HUES64 (cell line): ENCODE measurements at regions not wholly inside any gene's neighbourhood (a gene's known extent, or its start where the extent isn't known, plus 50 kb on each side); places are given as distances from the start of the nearest gene placed in this dataset.

Source experiments
- H3K27ac ChIP-seq: 2 replicates; pipeline ENCODE4 v1.7.0; 2013; ENCODE audit warnings: low read depth, low read length, inconsistent platforms
- H3K27me3 ChIP-seq: 2 replicates; pipeline ENCODE4 v1.6.1; 2013; ENCODE audit warnings: mild to moderate bottlenecking, low read length; ENCODE audit not compliant: insufficient read depth
- H3K36me3 ChIP-seq: 2 replicates; pipeline ENCODE4 v1.6.1; 2013; ENCODE audit warnings: mild to moderate bottlenecking, low read length; ENCODE audit not compliant: insufficient read depth
- H3K4me1 ChIP-seq: 2 replicates; pipeline ENCODE4 v1.6.1; 2013; ENCODE audit warnings: mild to moderate bottlenecking, low read length, moderate library complexity; ENCODE audit not compliant: insufficient read depth
- H3K4me3 ChIP-seq: 2 replicates; pipeline ENCODE4 v1.5.1; 2013; ENCODE audit warnings: mild to moderate bottlenecking, low read length, moderate library complexity
- H3K9ac ChIP-seq: 2 replicates; pipeline ENCODE4 v1.6.1; 2013; ENCODE audit warnings: mild to moderate bottlenecking, low read depth, low read length
- H3K9me3 ChIP-seq: 2 replicates; pipeline ENCODE4 v1.6.1; 2013; ENCODE audit warnings: low read depth, low read length; ENCODE audit not compliant: insufficient read depth
- WGBS: fragments of 150-250, 120-280 bp; methylation state at CpG from one replicate; pipeline ENCODE4 v1.1.7; 2013; ENCODE audit warnings: missing lambda C conversion rate; 5-methylcytosine and 5-hydroxymethylcytosine counted together

DNA sequence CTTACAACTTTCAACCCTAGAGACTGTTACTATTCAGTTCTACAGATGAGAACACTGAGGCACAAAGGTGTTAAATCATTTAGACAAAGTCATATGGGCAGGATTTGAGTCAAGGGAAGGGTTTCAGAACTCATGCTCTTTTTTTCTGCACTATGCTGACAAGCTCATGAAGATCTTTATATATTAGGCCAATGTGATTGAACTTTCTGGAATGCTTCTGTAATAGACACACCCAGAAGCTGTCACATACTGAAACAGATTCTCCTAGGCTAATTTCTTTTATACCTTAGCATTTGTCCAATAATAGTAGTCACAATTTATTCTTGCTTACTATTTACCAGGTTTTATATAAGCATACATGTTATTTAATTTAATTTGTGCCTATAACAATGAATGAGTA is 164.0 kb downstream of the ALG10B start:
- H3K4me3 ChIP-seq: no peak overlapping the region
- H3K9me3 ChIP-seq: no peaks in the 10 kb centered on the region
- H3K9ac ChIP-seq: no peak overlapping the region
- no peak overlapping the region for H3K27ac ChIP-seq
- H3K36me3 ChIP-seq: no peaks in the 10 kb centered on the region
- H3K27me3 ChIP-seq: no peaks in the 10 kb centered on the region
- peaks cover 16% of the 10 kb centered on the region for H3K4me1 ChIP-seq

DNA sequence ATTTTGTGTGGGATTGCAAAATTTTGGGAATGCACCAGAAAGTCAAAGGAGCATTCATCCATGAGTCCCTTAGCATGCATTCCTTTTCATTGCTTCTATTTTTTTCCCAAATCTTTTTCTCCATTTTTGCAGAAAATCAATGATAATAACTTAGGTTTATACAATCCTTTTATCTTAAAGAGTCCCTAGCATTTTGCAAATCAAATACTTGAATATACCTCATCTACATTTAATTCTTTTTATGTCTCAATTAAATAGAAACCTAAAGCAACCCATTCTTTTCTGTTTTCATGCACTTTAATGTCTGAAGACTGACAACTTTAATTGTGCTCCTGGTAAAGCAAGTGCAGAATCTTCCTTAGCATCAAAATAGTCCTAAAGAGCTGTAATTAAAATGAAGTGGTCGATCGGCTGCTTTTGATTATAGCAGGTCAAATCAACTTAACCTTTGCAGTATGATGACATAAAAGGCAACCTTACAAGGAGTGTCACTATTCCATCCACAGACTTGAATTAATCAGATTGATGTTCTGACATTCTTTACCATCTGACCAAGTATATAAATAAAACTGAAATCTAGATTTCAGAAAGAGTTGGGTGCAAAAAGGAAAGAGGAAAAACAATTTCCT is 168.4 kb downstream of the ALG10B start:
- WGBS: 51% methylated on average over 2 of the region's 2 CpGs
- peaks cover 34% of the 10 kb centered on the region for H3K4me1 ChIP-seq
- H3K27ac ChIP-seq: peak overlapping the region; percentile 17; the same call in 1 of the 2 replicates
- H3K36me3 ChIP-seq: no peaks in the 10 kb centered on the region
- H3K4me3 ChIP-seq: no peak overlapping the region
- no peaks in the 10 kb centered on the region for H3K9me3 ChIP-seq
- no peak overlapping the region for H3K9ac ChIP-seq
- H3K27me3 ChIP-seq: no peaks in the 10 kb centered on the region

DNA sequence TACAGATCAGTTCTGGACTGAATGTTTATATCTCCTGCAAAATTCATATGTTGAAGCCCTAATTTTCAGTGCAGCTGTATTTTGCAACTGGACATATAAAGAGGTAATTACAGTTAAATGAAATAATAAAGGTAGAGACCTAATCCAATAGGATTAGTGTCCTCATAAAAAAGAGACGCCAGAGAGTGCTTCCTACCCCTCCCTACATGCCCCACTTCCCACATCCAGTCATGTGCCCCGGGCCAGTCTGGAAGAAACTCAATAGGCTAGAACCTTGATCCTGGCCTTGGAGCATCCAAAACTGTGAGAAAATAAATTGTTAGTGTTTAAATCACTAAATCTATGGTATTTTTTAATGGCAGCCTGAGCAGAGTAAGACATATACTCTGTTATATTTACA is 172.3 kb downstream of the ALG10B start:
- Histone ChIP-seq H3K27me3 (no peaks in the 10 kb centered on the region), H3K4me1 (peaks cover 34% of the 10 kb centered on the region), H3K36me3 (no peaks in the 10 kb centered on the region), H3K9me3 (peaks cover 5% of the 10 kb centered on the region; the same call in 1 of the 2 replicates), H3K4me3 (no peak overlapping the region), H3K9ac (no peak overlapping the region), H3K27ac (no peak overlapping the region)
- WGBS: 86% methylated on average over 2 of the region's 2 CpGs

DNA sequence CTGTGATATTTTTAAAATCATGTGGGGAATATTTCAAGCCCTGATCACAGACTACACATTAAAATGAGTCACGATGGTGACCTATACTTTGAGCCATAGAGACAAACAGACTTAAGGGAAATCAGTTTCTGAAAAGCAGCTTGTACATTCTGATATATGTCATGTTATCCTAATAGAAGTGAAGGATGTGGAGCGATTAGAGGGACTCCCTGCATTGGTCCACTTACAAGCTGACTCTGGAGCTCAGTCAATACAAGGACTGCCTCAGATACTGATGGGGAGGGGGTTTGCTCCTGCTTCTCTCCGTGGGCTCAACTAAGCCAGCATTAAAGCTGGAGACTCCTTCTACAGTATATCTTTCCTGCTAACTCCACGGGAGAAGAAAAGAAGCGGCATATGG is 173.5 kb downstream of the ALG10B start:
- 68% methylated on average over 4 of the region's 5 CpGs for WGBS

DNA sequence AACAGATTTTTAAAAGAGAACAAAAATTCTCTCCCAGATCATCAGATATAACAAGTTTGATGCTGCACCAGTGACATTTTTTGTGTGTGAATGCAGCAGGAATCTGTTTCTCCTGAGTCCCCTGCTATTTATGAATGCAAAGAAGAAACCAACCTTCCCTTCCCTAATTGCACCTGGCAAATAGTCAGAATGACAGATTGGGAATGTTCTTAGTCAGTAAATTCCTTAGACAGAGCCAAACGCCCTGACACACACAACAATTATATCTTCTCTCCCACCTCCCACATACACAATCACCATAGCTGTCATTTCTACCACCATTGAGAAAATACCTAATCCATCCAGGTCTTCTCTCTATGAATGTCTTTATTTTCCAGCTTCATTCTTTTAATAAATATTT is 174.4 kb downstream of the ALG10B start:
- Histone ChIP-seq H3K4me1 (peaks cover 15% of the 10 kb centered on the region), H3K27me3 (no peaks in the 10 kb centered on the region)
- WGBS: 84% methylated on average over 1 of the region's 1 CpG

More for the DNA sequence above, 173.5 kb downstream of the ALG10B start:
- H3K27ac ChIP-seq: no peak overlapping the region
- peaks cover 23% of the 10 kb centered on the region for H3K4me1 ChIP-seq
- H3K36me3 ChIP-seq: no peaks in the 10 kb centered on the region
- H3K9me3 ChIP-seq: peaks cover 5% of the 10 kb centered on the region; the same call in 1 of the 2 replicates
- no peaks in the 10 kb centered on the region for H3K27me3 ChIP-seq
- no peak overlapping the region for H3K4me3 ChIP-seq
- H3K9ac ChIP-seq: no peak overlapping the region

DNA sequence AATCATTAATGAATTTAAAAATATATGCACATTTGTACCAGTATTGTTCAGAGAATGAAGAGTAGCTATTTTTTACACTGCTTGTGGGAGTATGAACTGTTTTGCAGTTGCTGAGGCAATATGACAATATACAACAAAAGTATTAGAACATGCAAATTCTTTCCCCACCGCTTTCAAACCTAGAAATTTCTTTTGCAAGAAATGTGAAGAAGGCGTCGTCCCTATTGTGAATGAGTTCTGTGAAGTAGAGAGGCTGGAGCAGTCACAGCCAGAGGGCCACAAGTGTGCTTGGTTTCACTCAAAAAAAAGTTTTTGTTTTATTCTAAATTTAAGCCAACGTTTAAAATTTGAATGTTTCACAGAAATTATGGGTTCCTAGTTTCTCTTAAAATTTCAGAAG is 184.9 kb downstream of the ALG10B start:
- no peaks in the 10 kb centered on the region for H3K36me3 ChIP-seq
- WGBS: 88% methylated on average over 4 of the region's 4 CpGs

More for the DNA sequence above, 174.4 kb downstream of the ALG10B start:
- H3K9me3 ChIP-seq: peaks cover 5% of the 10 kb centered on the region; the same call in 1 of the 2 replicates
- no peaks in the 10 kb centered on the region for H3K36me3 ChIP-seq
- H3K4me3 ChIP-seq: no peak overlapping the region
- no peak overlapping the region for H3K27ac ChIP-seq
- H3K9ac ChIP-seq: no peak overlapping the region

DNA sequence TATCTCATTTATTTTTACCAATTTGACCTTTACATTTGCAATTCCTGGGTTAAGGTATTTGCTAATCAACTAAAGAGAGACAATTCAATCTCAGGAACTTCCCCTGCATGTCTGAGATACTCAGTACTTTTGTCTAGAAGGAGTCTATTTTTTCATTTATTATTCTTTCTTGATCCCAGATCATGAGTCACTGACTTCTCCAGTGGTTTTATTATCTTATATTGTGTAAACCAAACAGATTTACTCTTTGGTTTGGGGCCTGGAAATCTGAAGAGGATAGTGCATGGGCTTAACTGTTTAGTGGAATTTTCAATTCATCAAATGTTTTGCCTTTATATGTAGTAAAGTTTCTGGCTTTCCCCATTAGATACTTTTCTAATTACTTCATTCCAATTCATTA is 185.4 kb downstream of the ALG10B start:
- Histone ChIP-seq H3K9me3 (peaks cover 16% of the 10 kb centered on the region), H3K4me3 (no peak overlapping the region), H3K27ac (no peak overlapping the region), H3K4me1 (no peaks in the 10 kb centered on the region), H3K36me3 (no peaks in the 10 kb centered on the region), H3K9ac (no peak overlapping the region), H3K27me3 (no peaks in the 10 kb centered on the region)

More for the DNA sequence above, 184.9 kb downstream of the ALG10B start:
- no peaks in the 10 kb centered on the region for H3K27me3 ChIP-seq
- H3K9ac ChIP-seq: no peak overlapping the region
- no peak overlapping the region for H3K27ac ChIP-seq
- no peaks in the 10 kb centered on the region for H3K4me1 ChIP-seq
- H3K4me3 ChIP-seq: no peak overlapping the region
- peaks cover 17% of the 10 kb centered on the region for H3K9me3 ChIP-seq

DNA sequence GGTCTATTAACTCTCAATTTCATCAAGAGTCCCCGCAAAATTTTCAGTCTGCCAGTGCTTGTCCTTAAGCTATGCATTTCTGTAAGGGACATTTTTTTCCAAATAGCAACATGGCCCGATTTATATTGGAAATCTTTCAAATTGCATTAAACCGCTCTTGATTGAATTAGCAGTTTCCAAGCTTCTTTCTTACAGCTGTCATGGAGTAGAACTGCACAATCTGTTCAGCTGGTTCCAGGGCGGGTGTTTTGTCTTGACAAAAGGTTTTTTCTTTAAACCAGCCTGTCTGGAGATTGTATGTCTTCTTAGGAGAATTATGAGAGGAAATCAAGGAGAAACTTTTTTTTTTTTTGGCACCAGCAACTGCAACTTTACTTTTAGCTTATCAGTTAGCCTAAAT is 185.8 kb downstream of the ALG10B start:
- no peaks in the 10 kb centered on the region for H3K27me3 ChIP-seq
- no peak overlapping the region for H3K27ac ChIP-seq
- WGBS: 90% methylated on average over 4 of the region's 4 CpGs
- no peak overlapping the region for H3K4me3 ChIP-seq
- peaks cover 12% of the 10 kb centered on the region for H3K9me3 ChIP-seq
- H3K9ac ChIP-seq: no peak overlapping the region
- no peaks in the 10 kb centered on the region for H3K36me3 ChIP-seq
- no peaks in the 10 kb centered on the region for H3K4me1 ChIP-seq

DNA sequence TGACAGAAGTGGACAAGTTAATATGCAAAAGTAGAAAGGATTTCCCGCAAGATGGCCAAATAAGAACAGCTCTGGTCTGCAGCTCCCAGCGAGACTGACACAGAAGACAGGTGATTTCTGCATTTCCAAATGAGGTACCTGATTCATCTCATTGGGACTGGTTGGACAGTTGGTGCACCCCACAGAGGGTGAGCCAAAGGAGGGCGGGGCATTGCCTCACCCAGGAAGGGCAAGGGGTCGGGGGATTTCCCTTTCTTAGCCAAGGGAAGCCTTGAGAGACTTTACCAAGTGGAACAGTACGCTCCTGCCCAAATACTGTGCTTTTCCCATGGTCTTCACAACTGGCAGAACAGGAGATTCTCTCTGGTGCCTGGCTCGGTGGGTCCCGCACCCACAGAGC is 191.3 kb downstream of the ALG10B start:
- WGBS: 88% methylated on average over 7 of the region's 7 CpGs
- H3K36me3 ChIP-seq: no peaks in the 10 kb centered on the region
- no peak overlapping the region for H3K27ac ChIP-seq
- no peak overlapping the region for H3K9ac ChIP-seq
- no peaks in the 10 kb centered on the region for H3K27me3 ChIP-seq
- H3K4me1 ChIP-seq: peaks cover 8% of the 10 kb centered on the region; the same call in 1 of the 2 replicates
- H3K9me3 ChIP-seq: no peaks in the 10 kb centered on the region
- H3K4me3 ChIP-seq: no peak overlapping the region

DNA sequence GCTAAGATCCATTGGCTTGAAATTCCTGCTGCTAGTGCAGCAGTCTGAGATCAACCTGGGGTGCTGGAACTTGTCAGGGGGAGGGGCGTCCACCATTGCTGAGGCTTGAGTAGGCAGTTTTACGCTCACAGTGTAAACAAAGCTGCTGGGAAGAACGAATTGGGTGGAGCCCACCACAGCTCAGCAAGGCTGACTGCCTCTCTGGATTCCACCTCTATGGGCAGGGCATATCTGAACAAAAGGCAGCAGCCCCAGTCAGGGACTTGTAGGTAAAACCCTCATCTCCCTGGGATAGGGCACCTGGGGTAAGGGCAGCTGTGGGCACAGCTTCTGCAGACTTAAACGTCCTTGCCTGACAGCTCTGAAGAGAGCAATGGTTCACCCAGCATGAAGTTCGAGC is 191.7 kb downstream of the ALG10B start:
- H3K9ac ChIP-seq: no peak overlapping the region
- H3K9me3 ChIP-seq: no peaks in the 10 kb centered on the region
- H3K36me3 ChIP-seq: no peaks in the 10 kb centered on the region
- H3K4me1 ChIP-seq: peaks cover 8% of the 10 kb centered on the region; the same call in 1 of the 2 replicates
- no peak overlapping the region for H3K27ac ChIP-seq
- H3K27me3 ChIP-seq: no peaks in the 10 kb centered on the region
- 63% methylated on average over 5 of the region's 5 CpGs for WGBS
- no peak overlapping the region for H3K4me3 ChIP-seq

DNA sequence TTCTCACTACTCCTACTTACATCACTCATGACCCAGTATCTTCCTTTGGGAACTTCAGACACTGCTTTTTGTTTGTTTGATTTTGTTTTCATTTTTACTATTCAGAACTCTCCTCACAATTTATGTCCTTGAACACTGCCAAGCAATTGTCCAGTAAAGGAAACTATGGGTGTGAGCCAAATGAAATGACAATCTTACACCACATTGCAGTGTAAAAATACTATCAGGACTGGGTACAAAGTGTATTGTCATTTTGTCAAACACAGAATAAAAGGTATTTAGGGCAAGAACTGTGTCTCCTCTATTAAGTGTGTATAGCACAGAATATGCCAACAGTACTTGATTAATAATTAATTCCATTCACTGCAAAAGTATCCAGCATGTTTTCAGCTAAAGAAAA is 199.3 kb downstream of the ALG10B start:
- Histone ChIP-seq H3K27me3 (no peaks in the 10 kb centered on the region), H3K9me3 (no peaks in the 10 kb centered on the region), H3K9ac (no peak overlapping the region), H3K36me3 (no peaks in the 10 kb centered on the region), H3K4me1 (peaks cover 10% of the 10 kb centered on the region), H3K27ac (no peak overlapping the region), H3K4me3 (no peak overlapping the region)

DNA sequence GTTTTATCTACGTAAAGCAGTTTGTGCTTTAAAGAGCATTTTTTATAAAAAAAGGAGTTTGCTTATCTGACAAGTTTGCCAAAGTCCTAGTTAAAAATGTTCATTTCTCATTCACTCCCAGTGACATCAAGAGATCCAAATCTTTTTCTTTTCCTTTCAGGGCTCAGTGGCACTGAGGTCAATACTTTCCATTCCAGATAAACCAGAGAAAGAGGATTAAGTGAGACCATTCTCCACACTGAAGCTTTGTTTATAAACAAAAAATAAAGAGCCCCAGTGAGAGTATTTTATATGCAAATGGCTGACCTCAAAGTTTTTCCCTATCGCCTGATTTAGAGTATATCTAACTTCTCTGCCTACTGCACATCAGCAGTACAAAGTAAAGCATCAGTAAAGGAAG is 199.8 kb downstream of the ALG10B start:
- Histone ChIP-seq H3K27me3 (no peaks in the 10 kb centered on the region), H3K9ac (no peak overlapping the region)
- WGBS: 100% methylated on average over 1 of the region's 2 CpGs

More for the DNA sequence above, 199.8 kb downstream of the ALG10B start:
- Histone ChIP-seq H3K4me1 (peaks cover 10% of the 10 kb centered on the region), H3K27ac (no peak overlapping the region; the same call in 1 of the 2 replicates), H3K4me3 (no peak overlapping the region), H3K9me3 (no peaks in the 10 kb centered on the region), H3K36me3 (no peaks in the 10 kb centered on the region)
